Medulla oblongata (tissue), 1 donor: ENCODE measurements at regions not wholly inside any gene's neighbourhood (a gene's known extent, or its start where the extent isn't known, plus 50 kb on each side); places are given as distances from the start of the nearest gene placed in this dataset.

ENCODE experiments used
- DNase-seq: peaks from one replicate; pipeline ENCODE4 v3.0.0-alpha.2; 2015; ENCODE audit errors: extremely low spot score

- peak; percentile 73 for DNase-seq
Measured at GRCh38 chr4:96543346-96543745, 703.5 kb downstream of the PDHA2 start.

- DNase-seq = no peak
Measured at GRCh38 chr4:96558466-96558865, 718.6 kb downstream of the PDHA2 start.

GRCh38 chr4:96566755-96567154, 726.9 kb downstream of the PDHA2 start:
- DNase-seq = no peak

GRCh38 chr4:96585304-96585703, 745.4 kb downstream of the PDHA2 start:
- DNase-seq = no peak

GRCh38 chr4:96593422-96593821, 753.5 kb downstream of the PDHA2 start:
- DNase-seq = no peak

- no peak for DNase-seq
Measured at GRCh38 chr4:96598465-96598864, 758.6 kb downstream of the PDHA2 start.

GRCh38 chr4:96599752-96600151, 759.9 kb downstream of the PDHA2 start:
- no peak for DNase-seq

GRCh38 chr4:96602661-96603060, 762.8 kb downstream of the PDHA2 start:
- no peak for DNase-seq

GRCh38 chr4:96603641-96604040, 763.7 kb downstream of the PDHA2 start:
- no peak for DNase-seq

- DNase-seq = no peak
Measured at GRCh38 chr4:96606451-96606850, 766.6 kb downstream of the PDHA2 start.

GRCh38 chr4:96626023-96626422, 786.1 kb downstream of the PDHA2 start:
- no peak for DNase-seq

- DNase-seq = peak; percentile 6
Measured at GRCh38 chr4:96630839-96631238, 790.9 kb downstream of the PDHA2 start.

- no peak for DNase-seq
Measured at GRCh38 chr4:96637971-96638412, 798.1 kb downstream of the PDHA2 start.

GRCh38 chr4:96639932-96640331, 800.0 kb downstream of the PDHA2 start:
- DNase-seq = no peak

- DNase-seq = no peak
Measured at GRCh38 chr4:96642490-96642889, 802.6 kb downstream of the PDHA2 start.

- no peak for DNase-seq
Measured at GRCh38 chr4:96646146-96646545, 806.3 kb downstream of the PDHA2 start.

- DNase-seq = no peak
Measured at GRCh38 chr4:96649536-96649935, 809.6 kb downstream of the PDHA2 start.

- DNase-seq = no peak
Measured at GRCh38 chr4:96652158-96652557, 812.3 kb downstream of the PDHA2 start.

- DNase-seq = no peak
Measured at GRCh38 chr4:96652821-96653220, 812.9 kb downstream of the PDHA2 start.

- DNase-seq = no peak
Measured at GRCh38 chr4:96654045-96654444, 814.2 kb downstream of the PDHA2 start.

GRCh38 chr4:96670381-96670780, 830.5 kb downstream of the PDHA2 start:
- DNase-seq = no peak

GRCh38 chr4:96675416-96675815, 835.5 kb downstream of the PDHA2 start:
- DNase-seq = no peak

GRCh38 chr4:96675896-96676295, 836.0 kb downstream of the PDHA2 start:
- DNase-seq = no peak

GRCh38 chr4:96676754-96677435, 837.0 kb downstream of the PDHA2 start:
- DNase-seq = no peak
